ENCODE measurements at regions not wholly inside any gene's neighbourhood (a gene's known extent, or its start where the extent isn't known, plus 50 kb on each side); places are given as distances from the start of the nearest gene placed in this dataset.

DNA sequence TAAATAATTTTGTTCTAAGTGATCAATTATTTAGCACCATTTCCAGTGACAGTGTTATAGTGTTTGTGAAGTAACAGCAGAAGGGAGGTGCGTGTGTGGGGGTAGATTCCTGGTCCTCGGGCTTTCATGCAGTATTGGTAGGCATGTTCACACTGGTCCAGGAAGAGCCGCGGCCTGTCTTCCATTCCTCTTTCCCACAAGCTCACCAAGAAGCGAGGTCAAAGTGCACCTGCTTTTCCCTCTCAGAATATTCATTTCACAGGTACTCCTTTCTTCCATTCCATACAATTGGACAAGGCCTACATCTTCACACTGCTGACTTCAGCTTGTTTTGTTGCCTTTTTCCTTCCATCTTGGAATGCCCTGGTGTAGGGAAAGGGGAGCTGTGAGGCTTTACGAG, 151.8 kb upstream of the CELF2 start:
- in situ Hi-C loops (cut with MboI): no loop called here
- Histone ChIP-seq H3K9me3 (replicated peaks; ENCODE audit: control insufficient read depth, insufficient read depth, low read length) (no peaks in the 10 kb centered on the region; the same call in 2 of the 3 replicates), H3K4me1 (ENCODE audit: control insufficient read depth, insufficient read depth, low read length) (0 out of 2 replicates have a peak, but pooled peaks cover 3% of the 10 kb centered on the region), H3K27me3 (replicated peaks in 1 of 2; ENCODE audit: control insufficient read depth in 2 of 2, insufficient read depth in 2 of 2, low read length in 1 of 2) (no peaks in the 10 kb centered on the region), H2AFZ (ENCODE audit: control insufficient read depth, low read depth, low read length) (no peak overlapping the region), H3K4me3 (no peak overlapping the region), H3K4me2 (ENCODE audit: control insufficient read depth, insufficient read depth) (no peak overlapping the region), H4K20me1 (ENCODE audit: control insufficient read depth, insufficient read depth) (no peaks in the 10 kb centered on the region), H3K36me3 (ENCODE audit: control insufficient read depth in 2 of 2, insufficient read depth in 2 of 2, low read length in 1 of 2) (no peaks in the 10 kb centered on the region), H3K27ac (ENCODE audit: control insufficient read depth, insufficient read depth) (no peak overlapping the region), H3K79me2 (ENCODE audit: control insufficient read depth, insufficient read depth, low read length) (no peaks in the 10 kb centered on the region), H3K9ac (ENCODE audit: control insufficient read depth, insufficient read depth, low read length) (no peak overlapping the region)
- ChIA-PET RAD21 (ENCODE audit: unreplicated experiment) (no interaction called here), CTCF (interaction anchor here (0.6 kb wide), 1 partner anchor 66 kb away, joined by 3 read pairs; no protein-coding TSS in a partner anchor), SMC1A (ENCODE audit: uncharacterized antibody, unreplicated experiment) (no interaction called here), POLR2A (no interaction called here)
- WGBS (ENCODE audit: insufficient coverage, insufficient replicate concordance, low lambda C conversion rate, missing lambda C conversion rate): 42% methylated on average over 6 of the region's 6 CpGs
- intact Hi-C loops (cut with micrococcal nuclease; ENCODE audit: unreplicated experiment): no loop called here
- FAIRE-seq: no peak
- BruUV-seq (replicated peaks): no TSS peak
- DNase-seq (ENCODE audit: low read depth, low spot score): no peak
- no peak for ATAC-seq
- TF ChIP-seq HCFC1 (IDR thresholded peaks at IDR 0.05; ENCODE audit: low read length): no peak
- no peak for TF ChIP-seq BCLAF1 (IDR thresholded peaks at IDR 0.05)
- no peak for TF ChIP-seq ATF2 (IDR thresholded peaks at IDR 0.05; ENCODE audit: low read length)
- TF ChIP-seq ZNF622 (IDR thresholded peaks at IDR 0.05): no peak
- TF ChIP-seq NFYA (IDR thresholded peaks at IDR 0.05; ENCODE audit: borderline replicate concordance, low read depth, low read length): no peak
- no peak for TF ChIP-seq CHD1 (IDR thresholded peaks at IDR 0.05; ENCODE audit: low read depth, low read length)
- no peak for TF ChIP-seq NR2F1 (conservative IDR thresholded peaks at IDR 0.05)
- TF ChIP-seq MXI1 (IDR thresholded peaks at IDR 0.05; ENCODE audit: low read depth, low read length): no peak
- TF ChIP-seq, protein P1, sequence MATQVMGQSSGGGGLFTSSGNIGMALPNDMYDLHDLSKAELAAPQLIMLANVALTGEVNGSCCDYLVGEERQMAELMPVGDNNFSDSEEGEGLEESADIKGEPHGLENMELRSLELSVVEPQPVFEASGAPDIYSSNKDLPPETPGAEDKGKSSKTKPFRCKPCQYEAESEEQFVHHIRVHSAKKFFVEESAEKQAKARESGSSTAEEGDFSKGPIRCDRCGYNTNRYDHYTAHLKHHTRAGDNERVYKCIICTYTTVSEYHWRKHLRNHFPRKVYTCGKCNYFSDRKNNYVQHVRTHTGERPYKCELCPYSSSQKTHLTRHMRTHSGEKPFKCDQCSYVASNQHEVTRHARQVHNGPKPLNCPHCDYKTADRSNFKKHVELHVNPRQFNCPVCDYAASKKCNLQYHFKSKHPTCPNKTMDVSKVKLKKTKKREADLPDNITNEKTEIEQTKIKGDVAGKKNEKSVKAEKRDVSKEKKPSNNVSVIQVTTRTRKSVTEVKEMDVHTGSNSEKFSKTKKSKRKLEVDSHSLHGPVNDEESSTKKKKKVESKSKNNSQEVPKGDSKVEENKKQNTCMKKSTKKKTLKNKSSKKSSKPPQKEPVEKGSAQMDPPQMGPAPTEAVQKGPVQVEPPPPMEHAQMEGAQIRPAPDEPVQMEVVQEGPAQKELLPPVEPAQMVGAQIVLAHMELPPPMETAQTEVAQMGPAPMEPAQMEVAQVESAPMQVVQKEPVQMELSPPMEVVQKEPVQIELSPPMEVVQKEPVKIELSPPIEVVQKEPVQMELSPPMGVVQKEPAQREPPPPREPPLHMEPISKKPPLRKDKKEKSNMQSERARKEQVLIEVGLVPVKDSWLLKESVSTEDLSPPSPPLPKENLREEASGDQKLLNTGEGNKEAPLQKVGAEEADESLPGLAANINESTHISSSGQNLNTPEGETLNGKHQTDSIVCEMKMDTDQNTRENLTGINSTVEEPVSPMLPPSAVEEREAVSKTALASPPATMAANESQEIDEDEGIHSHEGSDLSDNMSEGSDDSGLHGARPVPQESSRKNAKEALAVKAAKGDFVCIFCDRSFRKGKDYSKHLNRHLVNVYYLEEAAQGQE (IDR thresholded peaks at IDR 0.05; ENCODE audit: low read depth, low read length): no peak
